ENCODE measurements at regions not wholly inside any gene's neighbourhood (a gene's known extent, or its start where the extent isn't known, plus 50 kb on each side); places are given as distances from the start of the nearest gene placed in this dataset.

DNA sequence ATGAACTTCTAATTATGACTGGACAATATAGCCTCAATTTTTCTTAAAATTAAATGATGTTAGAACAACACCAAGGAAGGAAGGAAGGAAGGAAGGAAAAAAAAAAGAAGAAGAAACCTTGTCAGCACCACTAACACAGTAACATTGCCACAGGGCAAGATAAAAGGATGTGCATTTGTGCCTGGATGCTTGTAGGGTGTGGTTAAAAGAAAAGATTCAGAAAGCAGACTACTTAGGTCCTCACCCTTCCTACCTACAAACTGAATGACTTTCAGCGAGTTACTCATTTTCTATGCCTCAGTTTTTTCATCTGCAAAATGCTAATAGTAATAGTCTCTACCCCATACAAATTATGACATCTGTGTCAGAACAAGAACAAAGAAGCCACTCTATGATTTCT is 778.3 kb downstream of the MCTP2 start:
- H3K36me3 ChIP-seq (ENCODE audit: control insufficient read depth in 2 of 2, extremely low read depth in 1 of 2, insufficient read depth in 2 of 2, low read length in 2 of 2), result no peaks in the 10 kb centered on the region
- H3K9me1 ChIP-seq (ENCODE audit: control insufficient read depth, extremely low read depth, insufficient read depth, low read length), result no peaks in the 10 kb centered on the region
- H3K4me3 ChIP-seq (ENCODE audit: control insufficient read depth in 2 of 3, extremely low read depth in 1 of 3, insufficient read depth in 2 of 3, low read depth in 1 of 3, low read length in 3 of 3), result no peak overlapping the region
- H3K4me2 ChIP-seq (ENCODE audit: control insufficient read depth, extremely low read depth, insufficient read depth, low read depth, low read length), result no peak overlapping the region
- H3K4me1 ChIP-seq (ENCODE audit: control insufficient read depth, extremely low read depth, insufficient read depth, low read length), result no peaks in the 10 kb centered on the region
- H4K20me1 ChIP-seq (ENCODE audit: control insufficient read depth, extremely low read depth, insufficient read depth, low read length), result no peaks in the 10 kb centered on the region
- H3K9me3 ChIP-seq (ENCODE audit: control insufficient read depth, low read depth, low read length), result no peaks in the 10 kb centered on the region
- DNase-seq (ENCODE audit: low read depth, low spot score) (no peak), FAIRE-seq (no peak)
- dilution Hi-C loops (cut with MboI; ENCODE audit: extremely low pct_ligation_motif_present, low sequenced_read_pairs), result no loop called here
- no peak for TF ChIP-seq EZH2 (IDR thresholded peaks at IDR 0.05; ENCODE audit: low read length)
- TF ChIP-seq, protein P1, sequence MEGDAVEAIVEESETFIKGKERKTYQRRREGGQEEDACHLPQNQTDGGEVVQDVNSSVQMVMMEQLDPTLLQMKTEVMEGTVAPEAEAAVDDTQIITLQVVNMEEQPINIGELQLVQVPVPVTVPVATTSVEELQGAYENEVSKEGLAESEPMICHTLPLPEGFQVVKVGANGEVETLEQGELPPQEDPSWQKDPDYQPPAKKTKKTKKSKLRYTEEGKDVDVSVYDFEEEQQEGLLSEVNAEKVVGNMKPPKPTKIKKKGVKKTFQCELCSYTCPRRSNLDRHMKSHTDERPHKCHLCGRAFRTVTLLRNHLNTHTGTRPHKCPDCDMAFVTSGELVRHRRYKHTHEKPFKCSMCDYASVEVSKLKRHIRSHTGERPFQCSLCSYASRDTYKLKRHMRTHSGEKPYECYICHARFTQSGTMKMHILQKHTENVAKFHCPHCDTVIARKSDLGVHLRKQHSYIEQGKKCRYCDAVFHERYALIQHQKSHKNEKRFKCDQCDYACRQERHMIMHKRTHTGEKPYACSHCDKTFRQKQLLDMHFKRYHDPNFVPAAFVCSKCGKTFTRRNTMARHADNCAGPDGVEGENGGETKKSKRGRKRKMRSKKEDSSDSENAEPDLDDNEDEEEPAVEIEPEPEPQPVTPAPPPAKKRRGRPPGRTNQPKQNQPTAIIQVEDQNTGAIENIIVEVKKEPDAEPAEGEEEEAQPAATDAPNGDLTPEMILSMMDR (optimal IDR thresholded peaks at IDR 0.05 in 1 of 3, IDR thresholded peaks at IDR 0.05 in 1 of 3, conservative IDR thresholded peaks at IDR 0.05 in 1 of 3; ENCODE audit: extremely low read depth in 1 of 3, insufficient read depth in 2 of 3, low read length in 3 of 3), result no peak
- H3K79me2 ChIP-seq (ENCODE audit: control insufficient read depth, insufficient read depth, low read length), result no peaks in the 10 kb centered on the region
- no peak overlapping the region for H2AFZ ChIP-seq (ENCODE audit: control insufficient read depth, low read length)
- H3K9ac ChIP-seq (ENCODE audit: control insufficient read depth, extremely low read depth, insufficient read depth, low read length), result no peak overlapping the region
- no peaks in the 10 kb centered on the region for H3K27me3 ChIP-seq (ENCODE audit: control insufficient read depth, extremely low read depth, insufficient read depth, low read length)
- no peak overlapping the region for H3K27ac ChIP-seq (ENCODE audit: control insufficient read depth, insufficient read depth, low read length)

DNA sequence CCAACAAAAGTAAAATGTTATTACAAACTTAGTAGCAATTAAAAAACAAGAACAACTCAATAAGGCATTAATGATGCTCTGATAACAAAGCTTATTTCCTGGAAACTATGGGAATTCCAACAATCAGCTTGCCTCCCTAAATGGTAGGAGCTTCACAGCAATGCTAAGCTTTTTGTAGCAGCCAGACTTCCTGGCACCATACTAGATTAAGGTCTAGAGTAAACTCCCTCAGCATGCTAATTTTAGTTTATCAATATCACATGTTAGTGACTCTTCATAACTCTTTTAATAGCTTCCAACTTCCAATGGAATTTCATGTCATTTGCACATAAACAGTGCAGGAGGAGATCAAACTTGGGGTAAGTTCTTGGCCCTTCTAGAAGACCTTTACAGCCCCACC is 782.0 kb downstream of the MCTP2 start:
- peaks cover under 1% of the 10 kb centered on the region for H3K4me1 ChIP-seq (ENCODE audit: control insufficient read depth, extremely low read depth, insufficient read depth, low read length)
- no peak overlapping the region for H3K4me2 ChIP-seq (ENCODE audit: control insufficient read depth, extremely low read depth, insufficient read depth, low read depth, low read length)
- TF ChIP-seq EZH2 (IDR thresholded peaks at IDR 0.05; ENCODE audit: low read length), result no peak
- TF ChIP-seq, protein P1 (optimal IDR thresholded peaks at IDR 0.05 in 1 of 3, IDR thresholded peaks at IDR 0.05 in 1 of 3, conservative IDR thresholded peaks at IDR 0.05 in 1 of 3; ENCODE audit: extremely low read depth in 1 of 3, insufficient read depth in 2 of 3, low read length in 3 of 3), result no peak
- no peaks in the 10 kb centered on the region for H3K79me2 ChIP-seq (ENCODE audit: control insufficient read depth, insufficient read depth, low read length)
- FAIRE-seq (no peak), DNase-seq (ENCODE audit: low read depth, low spot score) (no peak)
- dilution Hi-C loops (cut with MboI; ENCODE audit: extremely low pct_ligation_motif_present, low sequenced_read_pairs), result no loop called here
- no peaks in the 10 kb centered on the region for H3K9me1 ChIP-seq (ENCODE audit: control insufficient read depth, extremely low read depth, insufficient read depth, low read length)
- H4K20me1 ChIP-seq (ENCODE audit: control insufficient read depth, extremely low read depth, insufficient read depth, low read length), result no peaks in the 10 kb centered on the region
- H3K27ac ChIP-seq (ENCODE audit: control insufficient read depth, insufficient read depth, low read length), result no peak overlapping the region
- no peak overlapping the region for H3K9ac ChIP-seq (ENCODE audit: control insufficient read depth, extremely low read depth, insufficient read depth, low read length)
- no peak overlapping the region for H2AFZ ChIP-seq (ENCODE audit: control insufficient read depth, low read length)
- H3K27me3 ChIP-seq (ENCODE audit: control insufficient read depth, extremely low read depth, insufficient read depth, low read length), result no peaks in the 10 kb centered on the region
- H3K4me3 ChIP-seq (ENCODE audit: control insufficient read depth in 2 of 3, extremely low read depth in 1 of 3, insufficient read depth in 2 of 3, low read depth in 1 of 3, low read length in 3 of 3), result no peak overlapping the region
- no peaks in the 10 kb centered on the region for H3K36me3 ChIP-seq (ENCODE audit: control insufficient read depth in 2 of 2, extremely low read depth in 1 of 2, insufficient read depth in 2 of 2, low read length in 2 of 2)
- H3K9me3 ChIP-seq (ENCODE audit: control insufficient read depth, low read depth, low read length), result no peaks in the 10 kb centered on the region

Measured in keratinocyte (primary cell).